Memory B cell (primary cell): ENCODE measurements at regions not wholly inside any gene's neighbourhood (a gene's known extent, or its start where the extent isn't known, plus 50 kb on each side); places are given as distances from the start of the nearest gene placed in this dataset.

Experiments
- ATAC-seq: fragments of 150-1000 bp; cut with Tn5 transposase; 2 replicates; pipeline ENCODE4 v1.10.0; 2021; ENCODE audit warnings: low read depth, mild to moderate bottlenecking, moderate library complexity
- DNase-seq, 2 donors: peaks; one replicate each; pipeline ENCODE4 v3.0.0; 2022; ENCODE audit warnings: low spot score in 2 of 2
- H3K27ac Mint-ChIP-seq: one replicate; pipeline ENCODE4 v1.8.0; 2022; ENCODE audit warnings: mild to moderate bottlenecking, moderate library complexity, mixed read lengths
- H3K27me3 Mint-ChIP-seq: one replicate; pipeline ENCODE4 v1.8.0; 2022; ENCODE audit warnings: mixed read lengths
- H3K36me3 Mint-ChIP-seq: one replicate; pipeline ENCODE4 v1.8.0; 2022; ENCODE audit warnings: mild to moderate bottlenecking, mixed read lengths
- H3K4me1 Mint-ChIP-seq: one replicate; pipeline ENCODE4 v1.8.0; 2022; ENCODE audit warnings: mixed read lengths
- H3K4me3 Mint-ChIP-seq: one replicate; pipeline ENCODE4 v1.8.0; 2022; ENCODE audit warnings: mild to moderate bottlenecking, moderate library complexity, mixed read lengths
- H3K9me3 Mint-ChIP-seq: one replicate; pipeline ENCODE4 v1.8.0; 2022; ENCODE audit warnings: mixed read lengths

- Mint-ChIP-seq H3K27me3 (peaks cover 3% of the 10 kb centered on the region), H3K9me3 (no peaks in the 10 kb centered on the region), H3K4me3 (no peak overlapping the region), H3K4me1 (no peaks in the 10 kb centered on the region), H3K27ac (no peak overlapping the region), H3K36me3 (no peaks in the 10 kb centered on the region)
- DNase-seq (no peak), ATAC-seq (no peak)
Observed at GRCh38 chr3:5813521-5813920, 626.0 kb downstream of the EDEM1 start.

- no peak overlapping the region for H3K4me3 Mint-ChIP-seq
- H3K4me1 Mint-ChIP-seq = no peaks in the 10 kb centered on the region
- no peak overlapping the region for H3K27ac Mint-ChIP-seq
- ATAC-seq = no peak
- DNase-seq = no peak
- no peaks in the 10 kb centered on the region for H3K27me3 Mint-ChIP-seq
- H3K36me3 Mint-ChIP-seq = no peaks in the 10 kb centered on the region
- H3K9me3 Mint-ChIP-seq = peaks cover 2% of the 10 kb centered on the region
Observed at GRCh38 chr3:5822843-5823242, 635.3 kb downstream of the EDEM1 start.

GRCh38 chr3:5826467-5826866 is 639.0 kb downstream of the EDEM1 start:
- Mint-ChIP-seq H3K9me3 (peaks cover 9% of the 10 kb centered on the region), H3K4me1 (no peaks in the 10 kb centered on the region), H3K36me3 (no peaks in the 10 kb centered on the region), H3K27me3 (no peaks in the 10 kb centered on the region), H3K4me3 (no peak overlapping the region), H3K27ac (no peak overlapping the region)
- ATAC-seq (no peak), DNase-seq (no peak)

- no peak overlapping the region for H3K27ac Mint-ChIP-seq
- no peaks in the 10 kb centered on the region for H3K27me3 Mint-ChIP-seq
Observed at GRCh38 chr3:5828251-5828650, 640.7 kb downstream of the EDEM1 start.

GRCh38 chr3:5840056-5840455 is 652.5 kb downstream of the EDEM1 start:
- H3K27me3 Mint-ChIP-seq = no peaks in the 10 kb centered on the region
- no peak overlapping the region for H3K4me3 Mint-ChIP-seq
- H3K36me3 Mint-ChIP-seq = no peaks in the 10 kb centered on the region
- H3K9me3 Mint-ChIP-seq = peaks cover 2% of the 10 kb centered on the region
- H3K27ac Mint-ChIP-seq = no peak overlapping the region
- DNase-seq = no peak
- ATAC-seq = no peak
- no peaks in the 10 kb centered on the region for H3K4me1 Mint-ChIP-seq

More at GRCh38 chr3:5828251-5828650, 640.7 kb downstream of the EDEM1 start:
- Mint-ChIP-seq H3K4me1 (no peaks in the 10 kb centered on the region), H3K9me3 (peaks cover 9% of the 10 kb centered on the region), H3K36me3 (no peaks in the 10 kb centered on the region), H3K4me3 (no peak overlapping the region)
- ATAC-seq (no peak), DNase-seq (no peak)

- H3K27me3 Mint-ChIP-seq = no peaks in the 10 kb centered on the region
- H3K4me3 Mint-ChIP-seq = no peak overlapping the region
- ATAC-seq (no peak), DNase-seq (no peak)
- no peaks in the 10 kb centered on the region for H3K4me1 Mint-ChIP-seq
- no peak overlapping the region for H3K27ac Mint-ChIP-seq
- H3K9me3 Mint-ChIP-seq = no peaks in the 10 kb centered on the region
- H3K36me3 Mint-ChIP-seq = no peaks in the 10 kb centered on the region
Observed at GRCh38 chr3:5841599-5841998, 654.1 kb downstream of the EDEM1 start.

GRCh38 chr3:5846261-5846660 is 658.8 kb downstream of the EDEM1 start:
- Mint-ChIP-seq H3K4me1 (no peaks in the 10 kb centered on the region), H3K36me3 (no peaks in the 10 kb centered on the region), H3K27me3 (no peaks in the 10 kb centered on the region), H3K9me3 (no peaks in the 10 kb centered on the region), H3K4me3 (no peak overlapping the region), H3K27ac (no peak overlapping the region)
- ATAC-seq = no peak
- no peak for DNase-seq

- Mint-ChIP-seq H3K4me1 (no peaks in the 10 kb centered on the region), H3K27me3 (no peaks in the 10 kb centered on the region), H3K9me3 (no peaks in the 10 kb centered on the region), H3K4me3 (no peak overlapping the region), H3K36me3 (no peaks in the 10 kb centered on the region), H3K27ac (no peak overlapping the region)
- no peak for DNase-seq
- no peak for ATAC-seq
Observed at GRCh38 chr3:5861151-5861550, 673.6 kb downstream of the EDEM1 start.

- Mint-ChIP-seq H3K27ac (no peak overlapping the region), H3K36me3 (no peaks in the 10 kb centered on the region), H3K27me3 (no peaks in the 10 kb centered on the region), H3K9me3 (peaks cover 4% of the 10 kb centered on the region), H3K4me1 (no peaks in the 10 kb centered on the region), H3K4me3 (no peak overlapping the region)
- ATAC-seq (no peak), DNase-seq (no peak)
Observed at GRCh38 chr3:5874931-5875341, 687.4 kb downstream of the EDEM1 start.

- H3K4me1 Mint-ChIP-seq = no peaks in the 10 kb centered on the region
- ATAC-seq = no peak
Observed at GRCh38 chr3:5888851-5889250, 701.3 kb downstream of the EDEM1 start.

GRCh38 chr3:5889374-5889773 is 701.9 kb downstream of the EDEM1 start:
- no peak for ATAC-seq
- peaks cover 2% of the 10 kb centered on the region for H3K9me3 Mint-ChIP-seq
- no peak overlapping the region for H3K27ac Mint-ChIP-seq
- no peak for DNase-seq
- H3K27me3 Mint-ChIP-seq = no peaks in the 10 kb centered on the region
- no peaks in the 10 kb centered on the region for H3K36me3 Mint-ChIP-seq
- H3K4me1 Mint-ChIP-seq = no peaks in the 10 kb centered on the region
- no peak overlapping the region for H3K4me3 Mint-ChIP-seq

More at GRCh38 chr3:5888851-5889250, 701.3 kb downstream of the EDEM1 start:
- DNase-seq = no peak
- Mint-ChIP-seq H3K9me3 (peaks cover 2% of the 10 kb centered on the region), H3K36me3 (no peaks in the 10 kb centered on the region), H3K4me3 (no peak overlapping the region), H3K27ac (no peak overlapping the region), H3K27me3 (no peaks in the 10 kb centered on the region)

- Mint-ChIP-seq H3K27me3 (no peaks in the 10 kb centered on the region), H3K9me3 (peaks cover 2% of the 10 kb centered on the region), H3K4me1 (no peaks in the 10 kb centered on the region), H3K27ac (no peak overlapping the region), H3K4me3 (no peak overlapping the region), H3K36me3 (no peaks in the 10 kb centered on the region)
- ATAC-seq (no peak), DNase-seq (no peak)
Observed at GRCh38 chr3:5891711-5892110, 704.2 kb downstream of the EDEM1 start.

- Mint-ChIP-seq H3K4me1 (no peaks in the 10 kb centered on the region), H3K36me3 (no peaks in the 10 kb centered on the region), H3K9me3 (peaks cover under 1% of the 10 kb centered on the region), H3K27me3 (no peaks in the 10 kb centered on the region), H3K27ac (no peak overlapping the region), H3K4me3 (no peak overlapping the region)
- DNase-seq (no peak), ATAC-seq (no peak)
Observed at GRCh38 chr3:5898106-5898505, 710.6 kb downstream of the EDEM1 start.

GRCh38 chr3:5899014-5899761 is 711.7 kb downstream of the EDEM1 start:
- Mint-ChIP-seq H3K27me3 (no peaks in the 10 kb centered on the region), H3K36me3 (no peaks in the 10 kb centered on the region), H3K27ac (no peak overlapping the region), H3K4me3 (no peak overlapping the region), H3K4me1 (no peaks in the 10 kb centered on the region), H3K9me3 (peaks cover 4% of the 10 kb centered on the region)
- ATAC-seq (no peak), DNase-seq (no peak)

- no peaks in the 10 kb centered on the region for H3K36me3 Mint-ChIP-seq
- no peak overlapping the region for H3K27ac Mint-ChIP-seq
- ATAC-seq = no peak
- H3K27me3 Mint-ChIP-seq = no peaks in the 10 kb centered on the region
- no peaks in the 10 kb centered on the region for H3K4me1 Mint-ChIP-seq
- no peak for DNase-seq
- peaks cover 5% of the 10 kb centered on the region for H3K9me3 Mint-ChIP-seq
- no peak overlapping the region for H3K4me3 Mint-ChIP-seq
Observed at GRCh38 chr3:5917932-5918331, 730.4 kb downstream of the EDEM1 start.
